Calu3 (cell line): ENCODE measurements at regions not wholly inside any gene's neighbourhood (a gene's known extent, or its start where the extent isn't known, plus 50 kb on each side); places are given as distances from the start of the nearest gene placed in this dataset.

Experiments used
- BruUV-seq: library from RNA; stranded (reverse); fragments of 400-500 nt; replicated peaks from 2 replicates; lab custom pipeline; 2021; lab: Mats Ljungman, UMichigan
- CTCF ChIA-PET: fragments of 300-600 bp; sonication (Branson Sonifier 250); formaldehyde crosslinking; loops from one replicate; lab custom pipeline; 2022; ENCODE audit warnings: antibody characterized with exemption; lab: Charles Lee
- DNase-seq: peaks from one replicate; pipeline ENCODE4 v3.0.0; 2022
- H3K27ac Mint-ChIP-seq: one replicate; pipeline ENCODE4 v1.8.0; 2022; ENCODE audit warnings: mixed read lengths; ENCODE audit not compliant: unreplicated experiment
- H3K27me3 Mint-ChIP-seq: one replicate; pipeline ENCODE4 v1.8.0; 2022; ENCODE audit warnings: mixed read lengths; ENCODE audit not compliant: unreplicated experiment
- H3K36me3 Mint-ChIP-seq: one replicate; pipeline ENCODE4 v1.8.0; 2022; ENCODE audit warnings: mild to moderate bottlenecking, moderate library complexity, mixed read lengths; ENCODE audit not compliant: insufficient read depth, unreplicated experiment
- H3K4me1 Mint-ChIP-seq: one replicate; pipeline ENCODE4 v1.8.0; 2022; ENCODE audit warnings: mild to moderate bottlenecking, low read depth, mixed read lengths; ENCODE audit not compliant: unreplicated experiment
- H3K4me3 Mint-ChIP-seq: one replicate; pipeline ENCODE4 v1.8.0; 2022; ENCODE audit warnings: mild to moderate bottlenecking, low read depth, moderate library complexity, mixed read lengths; ENCODE audit not compliant: unreplicated experiment
- H3K9me3 Mint-ChIP-seq: one replicate; pipeline ENCODE4 v1.8.0; 2022; ENCODE audit warnings: low read depth, mixed read lengths; ENCODE audit not compliant: unreplicated experiment
- CTCF ChIP-seq: fragments of 200-600 bp; IDR thresholded peaks from one replicate; pipeline ENCODE4 v1.8.0; 2022; ENCODE audit warnings: antibody characterized with exemption; ENCODE audit not compliant: unreplicated experiment
- intact Hi-C: fragments of 100-400 bp; cut with micrococcal nuclease; formaldehyde crosslinking; loops from one replicate; pipeline ENCODE4 v1.10.0; 2022; ENCODE audit not compliant: unreplicated experiment

GRCh38 chr13:37501187-37501586 is 97.4 kb downstream of the POSTN start:
- CTCF ChIA-PET, result no interaction called here
- no TSS peak for BruUV-seq
- no peaks in the 10 kb centered on the region for H3K4me1 Mint-ChIP-seq
- H3K9me3 Mint-ChIP-seq, result no peaks in the 10 kb centered on the region
- no peak overlapping the region for H3K27ac Mint-ChIP-seq
- no peaks in the 10 kb centered on the region for H3K27me3 Mint-ChIP-seq
- no peak overlapping the region for H3K4me3 Mint-ChIP-seq
- DNase-seq, result no peak
- no peaks in the 10 kb centered on the region for H3K36me3 Mint-ChIP-seq
- intact Hi-C loops, result no loop called here
- no peak for TF ChIP-seq CTCF

- H3K4me3 Mint-ChIP-seq, result no peak overlapping the region
- no peaks in the 10 kb centered on the region for H3K27me3 Mint-ChIP-seq
- no peak for TF ChIP-seq CTCF
- no peak for DNase-seq
- H3K9me3 Mint-ChIP-seq, result no peaks in the 10 kb centered on the region
- H3K27ac Mint-ChIP-seq, result no peak overlapping the region
- no TSS peak for BruUV-seq
- CTCF ChIA-PET, result no interaction called here
- no peaks in the 10 kb centered on the region for H3K36me3 Mint-ChIP-seq
- H3K4me1 Mint-ChIP-seq, result no peaks in the 10 kb centered on the region
- intact Hi-C loops, result no loop called here
These were observed 103.5 kb downstream of the POSTN start for GRCh38 chr13:37495046-37495445.

- Mint-ChIP-seq H3K27me3 (no peaks in the 10 kb centered on the region), H3K4me1 (no peaks in the 10 kb centered on the region), H3K36me3 (no peaks in the 10 kb centered on the region), H3K9me3 (no peaks in the 10 kb centered on the region), H3K4me3 (no peak overlapping the region), H3K27ac (no peak overlapping the region)
- intact Hi-C loops, result no loop called here
- no TSS peak for BruUV-seq
- no peak for TF ChIP-seq CTCF
- CTCF ChIA-PET, result interaction anchor here (0.6 kb wide), 1 partner anchor 25 kb away, joined by 3 read pairs; no protein-coding TSS in a partner anchor
- no peak for DNase-seq
These were observed 104.8 kb downstream of the POSTN start for GRCh38 chr13:37493775-37494174.

- Mint-ChIP-seq H3K27me3 (no peaks in the 10 kb centered on the region), H3K9me3 (no peaks in the 10 kb centered on the region), H3K27ac (no peak overlapping the region), H3K36me3 (no peaks in the 10 kb centered on the region), H3K4me3 (no peak overlapping the region), H3K4me1 (no peaks in the 10 kb centered on the region)
- CTCF ChIA-PET, result no interaction called here
- intact Hi-C loops, result no loop called here
- DNase-seq, result no peak
- BruUV-seq, result no TSS peak
- no peak for TF ChIP-seq CTCF
These were observed 105.6 kb downstream of the POSTN start for GRCh38 chr13:37492741-37493514.
